ENCODE measurements at regions not wholly inside any gene's neighbourhood (a gene's known extent, or its start where the extent isn't known, plus 50 kb on each side); places are given as distances from the start of the nearest gene placed in this dataset.

DNA sequence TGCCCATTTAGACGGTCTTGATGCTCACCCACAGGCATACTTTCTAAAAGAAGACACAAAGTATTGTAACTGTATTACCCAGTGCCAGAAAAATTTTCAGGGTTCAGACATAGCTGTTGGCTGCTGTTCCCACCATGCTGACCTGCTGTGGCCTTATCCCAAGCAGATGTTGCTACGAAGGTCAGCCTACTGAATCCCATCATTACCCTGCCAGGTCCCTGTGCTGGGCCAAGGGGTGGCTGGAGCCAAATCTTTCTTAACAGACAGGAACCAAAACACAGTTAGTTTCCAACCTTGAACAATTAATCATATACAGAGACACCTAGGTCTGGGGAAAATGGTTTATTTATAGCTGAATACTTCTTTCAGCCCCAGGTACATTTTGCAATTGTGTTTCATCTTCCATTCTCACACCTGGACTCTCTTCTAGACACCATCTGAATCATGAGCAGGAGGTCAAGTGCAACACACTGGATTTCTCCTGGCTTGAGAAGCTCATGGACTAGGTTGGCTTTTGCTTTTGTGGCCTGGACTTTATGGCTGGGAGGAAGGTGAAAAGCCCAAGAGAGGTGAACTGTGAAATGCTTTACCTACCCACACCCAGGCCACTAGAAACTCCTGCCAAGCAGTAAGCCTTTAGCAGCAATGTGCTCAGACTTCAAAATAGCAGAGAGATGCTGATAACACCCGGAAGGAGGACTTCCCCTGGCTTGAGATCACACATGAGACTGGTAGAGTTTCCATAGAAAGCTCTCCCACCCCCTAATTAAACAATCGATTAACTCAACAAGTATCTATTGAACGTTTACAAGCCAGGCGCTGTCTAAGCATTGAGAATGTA lies 150.1 kb downstream of the SUDS3 start:
- 43 to 76% methylated on average over 1 to 6 of the region's 6 CpGs for WGBS, 2 donors (ENCODE audit: low coverage in 1 of 2)
- no peaks in the 10 kb centered on the region for H3K9me3 ChIP-seq
- no peak overlapping the region for H3K4me3 ChIP-seq
- intact Hi-C loops (cut with DNase I; ENCODE audit: low total_unique reads): no loop called here
- TF ChIP-seq, protein P1, sequence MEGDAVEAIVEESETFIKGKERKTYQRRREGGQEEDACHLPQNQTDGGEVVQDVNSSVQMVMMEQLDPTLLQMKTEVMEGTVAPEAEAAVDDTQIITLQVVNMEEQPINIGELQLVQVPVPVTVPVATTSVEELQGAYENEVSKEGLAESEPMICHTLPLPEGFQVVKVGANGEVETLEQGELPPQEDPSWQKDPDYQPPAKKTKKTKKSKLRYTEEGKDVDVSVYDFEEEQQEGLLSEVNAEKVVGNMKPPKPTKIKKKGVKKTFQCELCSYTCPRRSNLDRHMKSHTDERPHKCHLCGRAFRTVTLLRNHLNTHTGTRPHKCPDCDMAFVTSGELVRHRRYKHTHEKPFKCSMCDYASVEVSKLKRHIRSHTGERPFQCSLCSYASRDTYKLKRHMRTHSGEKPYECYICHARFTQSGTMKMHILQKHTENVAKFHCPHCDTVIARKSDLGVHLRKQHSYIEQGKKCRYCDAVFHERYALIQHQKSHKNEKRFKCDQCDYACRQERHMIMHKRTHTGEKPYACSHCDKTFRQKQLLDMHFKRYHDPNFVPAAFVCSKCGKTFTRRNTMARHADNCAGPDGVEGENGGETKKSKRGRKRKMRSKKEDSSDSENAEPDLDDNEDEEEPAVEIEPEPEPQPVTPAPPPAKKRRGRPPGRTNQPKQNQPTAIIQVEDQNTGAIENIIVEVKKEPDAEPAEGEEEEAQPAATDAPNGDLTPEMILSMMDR (IDR thresholded peaks at IDR 0.05): no peak
- no peak for TF ChIP-seq POLR2AphosphoS5 (IDR thresholded peaks at IDR 0.05)
- no peak for TF ChIP-seq POLR2A (IDR thresholded peaks at IDR 0.05)
- no peak for TF ChIP-seq EP300 (IDR thresholded peaks at IDR 0.05; ENCODE audit: low read depth)
- no peaks in the 10 kb centered on the region for H3K36me3 ChIP-seq
- H3K27ac ChIP-seq: no peak overlapping the region
- H3K27me3 ChIP-seq: no peaks in the 10 kb centered on the region
- H3K4me1 ChIP-seq: no peaks in the 10 kb centered on the region
- DNase-seq: no peak
- in situ Hi-C loops (cut with MboI; ENCODE audit: low pct_ligation_motif_present in 1 of 4, low pct_unique_long_range_greater_than_20kb in 1 of 4, low sequenced_read_pairs in 3 of 4): no loop called here

DNA sequence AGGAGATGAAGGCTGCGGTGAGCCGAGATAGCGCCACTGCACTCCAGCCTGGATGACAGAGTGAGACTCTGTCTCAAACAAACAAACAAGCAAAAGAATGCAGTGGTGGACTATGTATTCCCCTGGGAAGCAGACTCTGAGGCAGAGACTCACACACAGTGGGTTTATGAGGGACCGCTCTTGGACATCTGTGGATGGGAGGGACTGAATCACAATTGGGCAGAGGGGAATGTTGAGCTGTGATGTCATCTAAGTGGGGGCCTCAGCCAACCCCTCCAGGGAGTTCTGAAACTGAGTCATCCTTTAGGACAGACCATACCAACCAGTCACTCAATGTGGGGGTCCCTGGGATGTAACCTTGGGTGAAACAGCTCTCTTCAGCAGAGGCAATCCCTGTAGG lies 151.0 kb downstream of the SUDS3 start:
- Histone ChIP-seq H3K27me3 (no peaks in the 10 kb centered on the region), H3K27ac (no peak overlapping the region), H3K36me3 (no peaks in the 10 kb centered on the region), H3K4me1 (peaks cover 0 to 5% (median 0%) of the 10 kb centered on the region in 4 donors), H3K4me3 (no peak overlapping the region), H3K9me3 (no peaks in the 10 kb centered on the region)
- DNase-seq: no peak
- in situ Hi-C loops (cut with MboI; ENCODE audit: low pct_ligation_motif_present in 1 of 4, low pct_unique_long_range_greater_than_20kb in 1 of 4, low sequenced_read_pairs in 3 of 4): no loop called here
- WGBS, 2 donors (ENCODE audit: low coverage in 1 of 2): 89 to 93% methylated on average over 3 to 4 of the region's 4 CpGs
- intact Hi-C loops (cut with DNase I; ENCODE audit: low total_unique reads): no loop called here
- no peak for TF ChIP-seq POLR2A (IDR thresholded peaks at IDR 0.05)
- TF ChIP-seq POLR2AphosphoS5 (IDR thresholded peaks at IDR 0.05): no peak
- TF ChIP-seq, protein P1 (IDR thresholded peaks at IDR 0.05): no peak

DNA sequence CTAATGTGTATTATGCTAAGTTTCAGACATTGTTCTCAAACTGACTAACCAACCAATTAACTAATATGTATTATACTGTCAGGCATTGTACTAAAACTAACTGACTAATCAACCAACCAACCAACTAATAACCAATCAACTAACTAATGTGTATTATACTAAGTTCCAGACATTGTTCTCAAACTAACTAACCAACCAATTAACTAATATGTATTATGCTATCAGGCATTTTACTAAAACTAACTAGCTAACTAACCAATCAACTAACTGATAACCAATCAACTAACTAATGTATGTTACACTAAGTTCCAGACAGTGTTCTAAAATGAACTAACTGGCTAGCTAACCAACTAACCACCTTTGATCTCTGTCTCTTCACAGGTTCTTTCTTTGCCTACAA lies 152.3 kb downstream of the SUDS3 start:
- TF ChIP-seq EP300 (IDR thresholded peaks at IDR 0.05; ENCODE audit: low read depth): no peak
- TF ChIP-seq POLR2A (IDR thresholded peaks at IDR 0.05): no peak
- TF ChIP-seq POLR2AphosphoS5 (IDR thresholded peaks at IDR 0.05): no peak
- TF ChIP-seq, protein P1 (IDR thresholded peaks at IDR 0.05): no peak
- H3K36me3 ChIP-seq: no peaks in the 10 kb centered on the region
- in situ Hi-C loops (cut with MboI; ENCODE audit: low pct_ligation_motif_present in 1 of 4, low pct_unique_long_range_greater_than_20kb in 1 of 4, low sequenced_read_pairs in 3 of 4) (no loop called here), intact Hi-C loops (cut with DNase I; ENCODE audit: low total_unique reads) (no loop called here)
- no peak overlapping the region for H3K4me3 ChIP-seq
- no peaks in the 10 kb centered on the region for H3K27me3 ChIP-seq
- H3K9me3 ChIP-seq: no peaks in the 10 kb centered on the region
- H3K4me1 ChIP-seq: peaks cover 0 to 5% (median 0%) of the 10 kb centered on the region in 4 donors
- no peak overlapping the region for H3K27ac ChIP-seq
- no peak for DNase-seq

DNA sequence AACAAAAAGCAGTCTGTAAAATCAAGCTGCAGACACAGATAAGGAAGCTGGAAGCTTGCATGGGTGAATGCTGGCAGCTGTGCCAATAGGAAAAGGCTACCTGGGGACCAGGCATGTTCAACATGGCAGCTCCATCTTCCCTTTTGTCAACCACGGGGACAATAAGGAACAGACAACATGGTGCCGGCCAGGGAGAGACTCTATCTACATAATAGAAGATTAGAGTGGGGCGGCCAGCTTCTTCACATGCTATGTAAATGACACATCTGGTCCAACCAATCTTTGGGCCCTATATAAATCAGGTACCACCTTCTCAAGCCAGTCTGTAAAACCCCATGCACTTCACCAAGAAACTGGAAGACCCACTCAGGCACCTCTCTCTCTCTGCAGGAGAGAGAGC lies 157.6 kb downstream of the SUDS3 start:
- WGBS, 2 donors (ENCODE audit: low coverage in 1 of 2): 29 to 49% methylated on average over 2 to 3 of the region's 3 CpGs
- intact Hi-C loops (cut with DNase I; ENCODE audit: low total_unique reads): no loop called here
- H3K4me1 ChIP-seq: peaks cover 0 to 14% (median 7%) of the 10 kb centered on the region in 4 donors

More for the DNA sequence above, 157.6 kb downstream of the SUDS3 start:
- DNase-seq: no peak
- H3K4me3 ChIP-seq: no peak overlapping the region
- H3K9me3 ChIP-seq: no peaks in the 10 kb centered on the region
- in situ Hi-C loops (cut with MboI; ENCODE audit: low pct_ligation_motif_present in 1 of 4, low pct_unique_long_range_greater_than_20kb in 1 of 4, low sequenced_read_pairs in 3 of 4): no loop called here
- H3K36me3 ChIP-seq: no peaks in the 10 kb centered on the region
- no peak overlapping the region for H3K27ac ChIP-seq
- H3K27me3 ChIP-seq: no peaks in the 10 kb centered on the region
- TF ChIP-seq POLR2AphosphoS5 (IDR thresholded peaks at IDR 0.05): no peak
- TF ChIP-seq, protein P1 (IDR thresholded peaks at IDR 0.05): no peak
- no peak for TF ChIP-seq POLR2A (IDR thresholded peaks at IDR 0.05)
